ENCODE measurements at regions not wholly inside any gene's neighbourhood (a gene's known extent, or its start where the extent isn't known, plus 50 kb on each side); places are given as distances from the start of the nearest gene placed in this dataset.

DNA sequence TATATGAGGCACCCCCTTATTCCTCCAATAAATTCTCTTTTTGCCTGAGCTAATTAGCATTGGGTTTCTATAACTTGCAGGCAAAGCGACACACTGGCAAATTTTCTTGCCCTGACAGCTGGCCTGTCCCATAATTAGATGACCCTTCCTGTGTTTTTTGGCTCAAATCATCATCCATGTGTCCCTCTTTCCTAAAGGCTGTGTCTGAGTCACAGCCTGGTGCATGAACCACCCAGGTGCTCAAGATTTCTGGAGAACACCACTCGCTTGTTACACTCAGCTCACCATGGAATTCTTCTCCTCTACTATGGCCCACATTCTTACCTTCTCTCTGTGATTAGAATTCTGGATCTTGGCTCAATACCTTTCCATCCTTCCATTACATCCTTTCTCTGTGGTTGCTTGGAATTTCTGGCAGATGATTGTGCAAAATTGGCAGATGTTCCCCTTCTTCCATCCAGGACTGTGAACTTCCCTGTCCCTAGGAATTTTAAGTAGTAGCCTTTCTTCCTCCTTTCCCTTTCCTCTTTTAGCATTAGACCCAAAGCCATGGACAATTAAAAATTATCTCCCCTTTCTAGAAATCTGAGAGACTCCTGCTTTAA, 116.0 kb upstream of the ANKRD1 start:
- no peak for DNase-seq (ENCODE audit: low read depth in 2 of 2)

GRCh38 chr10:91038971-91039370, 118.1 kb upstream of the ANKRD1 start:
- no peak for DNase-seq (ENCODE audit: low read depth in 2 of 2)

GRCh38 chr10:91040343-91040742, 119.5 kb upstream of the ANKRD1 start:
- DNase-seq (ENCODE audit: low read depth in 2 of 2), result no peak

- no peak for DNase-seq (ENCODE audit: low read depth in 2 of 2)
Measured at GRCh38 chr10:91042069-91042468, 121.2 kb upstream of the ANKRD1 start.

GRCh38 chr10:91043173-91043910, 122.5 kb upstream of the ANKRD1 start:
- no peak for DNase-seq (ENCODE audit: low read depth in 2 of 2)

- no peak for DNase-seq (ENCODE audit: low read depth in 2 of 2)
Measured at GRCh38 chr10:91046869-91047268, 126.0 kb upstream of the ANKRD1 start.

DNA sequence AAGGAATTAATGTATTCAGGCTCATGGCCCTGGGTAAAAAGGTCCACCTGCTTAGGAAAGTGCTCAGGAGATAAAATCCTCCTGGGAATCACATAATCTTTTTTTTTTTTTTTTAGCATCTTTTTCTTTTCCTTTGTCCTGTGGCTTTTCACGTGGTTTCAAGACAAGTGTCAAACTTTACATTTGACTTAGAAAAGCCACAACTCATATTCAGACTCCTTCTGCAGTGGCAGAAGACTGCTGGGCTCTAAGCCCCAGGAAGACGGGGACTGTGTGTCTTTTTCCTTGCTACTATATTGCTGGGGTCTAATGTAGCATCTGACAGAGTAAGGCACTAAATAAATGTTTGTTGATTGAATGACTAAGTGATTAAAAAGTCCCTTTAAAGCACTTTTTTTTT, 127.5 kb upstream of the ANKRD1 start:
- no peak for DNase-seq (ENCODE audit: low read depth in 2 of 2)

GRCh38 chr10:91049296-91049987, 128.6 kb upstream of the ANKRD1 start:
- no peak for DNase-seq (ENCODE audit: low read depth in 2 of 2)

DNA sequence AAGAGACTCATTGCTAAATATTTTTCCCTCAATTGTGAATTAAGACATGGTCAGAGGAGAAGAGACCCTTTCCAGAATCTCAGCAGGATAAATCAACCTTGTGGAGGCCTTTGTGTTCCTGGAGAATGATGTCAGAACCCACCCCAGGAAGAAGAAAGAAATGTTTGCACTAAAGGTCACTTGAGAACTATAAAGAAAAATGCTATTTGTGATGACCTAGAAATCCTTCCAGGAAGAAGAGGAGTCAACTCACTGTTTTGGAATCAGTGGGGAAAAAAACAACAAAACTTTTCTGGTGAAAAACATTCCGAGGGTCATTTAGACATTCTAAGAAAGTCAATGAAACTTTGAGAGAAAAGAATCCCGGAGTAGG, 129.1 kb upstream of the ANKRD1 start:
- no peak for DNase-seq (ENCODE audit: low read depth in 2 of 2)

DNA sequence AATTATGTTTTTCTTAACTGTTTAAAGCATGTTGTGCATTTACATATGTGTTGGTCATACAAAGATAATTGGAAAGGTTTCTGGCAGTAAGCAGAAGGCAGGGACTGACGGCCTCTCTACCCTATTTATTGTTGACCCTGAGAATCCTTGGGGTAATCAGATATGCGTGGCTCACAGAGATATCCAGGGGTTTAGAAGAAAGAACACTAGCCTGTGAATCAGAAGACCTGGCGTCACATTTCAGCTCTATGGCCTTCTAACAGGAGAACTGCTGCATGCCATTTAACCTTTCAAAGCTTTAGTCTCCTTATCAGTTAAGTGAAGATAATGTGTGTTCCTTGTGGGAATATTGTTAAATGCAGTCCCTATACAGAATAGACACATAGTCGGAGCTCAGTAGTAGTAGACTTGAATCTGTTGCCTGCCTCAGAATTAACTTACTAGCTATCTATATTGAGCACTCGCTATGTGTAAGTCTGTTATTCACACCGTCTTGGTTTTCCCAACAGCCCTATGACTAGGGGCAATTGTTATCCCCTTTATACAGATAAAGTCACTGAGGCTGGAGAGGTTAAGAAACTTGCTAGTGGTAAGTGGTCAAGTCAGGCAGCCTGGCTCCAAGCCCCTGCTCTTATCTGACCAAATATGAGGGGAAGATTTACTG, 129.6 kb upstream of the ANKRD1 start:
- no peak for DNase-seq (ENCODE audit: low read depth in 2 of 2)

GRCh38 chr10:91051829-91052228, 130.9 kb upstream of the ANKRD1 start:
- no peak for DNase-seq (ENCODE audit: low read depth in 2 of 2)

- no peak for DNase-seq (ENCODE audit: low read depth in 2 of 2)
Measured at GRCh38 chr10:91054325-91054724, 133.4 kb upstream of the ANKRD1 start.

- no peak for DNase-seq (ENCODE audit: low read depth in 2 of 2)
Measured at GRCh38 chr10:91061187-91061586, 140.3 kb upstream of the ANKRD1 start.

DNA sequence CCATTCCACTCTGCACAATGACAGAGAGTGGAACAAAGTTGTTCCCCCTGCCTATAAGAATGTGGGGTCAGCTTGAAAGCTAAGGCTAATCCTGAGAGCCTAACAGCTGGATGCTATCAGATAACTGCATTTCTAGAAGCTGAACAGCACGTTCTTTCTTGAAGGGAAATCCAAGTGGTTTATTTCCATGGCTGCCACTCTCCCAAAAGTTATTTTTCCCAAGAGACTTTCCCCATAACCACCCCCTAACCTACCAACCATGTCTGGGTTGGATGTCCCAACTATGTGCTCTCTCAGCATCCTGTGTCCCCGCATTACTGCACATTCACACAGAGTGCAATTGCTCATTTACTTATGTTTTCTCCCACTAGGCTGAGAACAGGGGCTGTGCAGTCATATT, 140.7 kb upstream of the ANKRD1 start:
- DNase-seq (ENCODE audit: low read depth in 2 of 2), result no peak

DNA sequence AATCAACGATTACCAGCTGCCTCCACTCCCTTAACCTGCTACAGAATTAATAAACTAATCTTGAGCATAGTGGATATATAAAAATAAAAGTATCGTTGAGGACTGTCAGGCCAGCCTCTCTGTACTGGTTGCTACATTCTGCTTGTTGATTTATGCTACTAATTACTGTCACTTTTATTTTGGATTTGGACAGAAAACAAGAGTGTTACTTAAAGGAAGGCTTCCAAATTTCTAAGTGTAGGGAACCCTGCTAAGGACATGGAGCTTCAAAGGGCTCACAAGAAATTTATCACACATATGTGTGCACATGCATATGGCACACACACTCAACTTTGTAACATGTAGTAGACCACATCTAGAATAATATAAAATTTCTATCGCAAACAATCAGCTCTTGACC, 141.2 kb upstream of the ANKRD1 start:
- DNase-seq (ENCODE audit: low read depth in 2 of 2), result no peak

- no peak for DNase-seq (ENCODE audit: low read depth in 2 of 2)
Measured at GRCh38 chr10:91071786-91072185, 148.7 kb upstream of the PCGF5 start.

DNA sequence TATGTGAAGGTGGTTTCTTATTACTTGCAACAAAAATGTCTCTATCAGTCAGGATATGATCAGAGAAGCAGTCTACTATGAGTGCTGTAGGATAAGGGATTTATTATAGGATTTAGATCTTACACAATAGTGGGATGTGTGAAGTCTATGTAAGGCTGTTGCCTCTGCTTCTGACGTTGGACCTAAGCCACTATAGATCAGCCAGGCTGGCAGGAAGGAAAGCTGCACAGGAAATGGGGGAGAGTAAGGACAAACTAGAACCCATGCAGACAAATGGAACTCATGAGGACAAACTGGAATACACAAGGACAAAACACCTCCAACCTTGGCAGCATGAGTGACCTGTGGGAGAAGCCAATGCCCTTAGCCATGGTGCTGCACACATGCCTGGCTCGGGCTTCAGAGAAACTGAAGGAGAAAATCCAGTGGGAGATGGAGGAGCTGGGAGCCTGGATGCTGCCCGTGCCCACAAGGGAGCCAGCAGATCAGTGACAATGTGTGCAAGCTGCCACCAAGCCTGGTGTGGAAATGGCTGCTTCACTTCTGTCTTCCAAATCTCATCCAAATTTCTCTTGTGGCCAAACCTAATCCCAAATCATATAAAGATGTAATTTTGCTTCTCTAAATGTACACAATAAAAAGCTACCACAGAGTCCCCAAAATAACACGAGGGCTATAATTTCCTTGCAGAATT, 147.0 kb upstream of the PCGF5 start:
- no peak for DNase-seq (ENCODE audit: low read depth in 2 of 2)

- DNase-seq (ENCODE audit: low read depth in 2 of 2), result no peak
Measured at GRCh38 chr10:91076991-91077548, 143.4 kb upstream of the PCGF5 start.

DNA sequence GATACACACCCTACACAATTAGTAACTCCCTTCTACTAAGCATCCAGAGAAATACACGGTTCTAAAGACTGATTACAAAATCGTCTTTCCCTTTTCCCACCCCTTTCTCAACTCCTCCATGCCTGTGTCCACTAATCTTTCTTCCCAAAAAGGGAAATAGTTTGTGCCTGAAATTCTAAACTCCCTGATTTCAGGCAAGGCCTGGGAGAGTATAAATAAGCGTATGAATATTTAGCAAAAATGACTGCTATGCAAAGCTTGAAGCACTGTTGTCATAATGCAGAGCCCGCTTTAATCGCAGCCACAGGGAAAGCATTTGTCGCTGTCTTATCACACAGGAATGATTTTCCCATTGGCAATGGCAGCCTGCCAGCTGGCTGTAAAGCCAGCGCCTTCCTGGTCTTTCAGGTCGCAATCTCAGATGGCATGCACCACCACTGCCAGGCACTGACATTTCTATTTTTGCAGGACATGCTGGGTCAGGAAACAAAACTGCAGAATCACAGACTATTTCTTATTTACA, 142.9 kb upstream of the PCGF5 start:
- DNase-seq (ENCODE audit: low read depth in 2 of 2), result no peak

DNA sequence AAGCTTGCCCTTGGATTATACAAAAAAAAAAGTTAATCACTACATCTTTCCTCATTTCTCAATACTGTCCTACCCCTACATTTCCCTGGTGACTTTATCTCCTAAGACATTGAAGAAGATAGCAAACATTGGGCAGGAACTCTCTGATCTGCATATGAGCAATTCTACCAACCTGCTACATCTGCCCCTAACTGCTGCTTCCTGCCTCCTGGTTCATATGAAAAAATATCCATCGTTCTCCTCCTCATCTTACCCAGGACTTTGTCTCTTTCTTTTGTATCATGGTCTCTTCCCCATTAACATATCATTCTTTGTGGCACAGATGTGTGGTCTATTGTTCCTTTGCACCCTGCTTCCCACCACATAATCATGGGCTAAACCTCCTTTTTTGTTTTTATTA, 139.7 kb upstream of the PCGF5 start:
- no peak for DNase-seq (ENCODE audit: low read depth in 2 of 2)

DNA sequence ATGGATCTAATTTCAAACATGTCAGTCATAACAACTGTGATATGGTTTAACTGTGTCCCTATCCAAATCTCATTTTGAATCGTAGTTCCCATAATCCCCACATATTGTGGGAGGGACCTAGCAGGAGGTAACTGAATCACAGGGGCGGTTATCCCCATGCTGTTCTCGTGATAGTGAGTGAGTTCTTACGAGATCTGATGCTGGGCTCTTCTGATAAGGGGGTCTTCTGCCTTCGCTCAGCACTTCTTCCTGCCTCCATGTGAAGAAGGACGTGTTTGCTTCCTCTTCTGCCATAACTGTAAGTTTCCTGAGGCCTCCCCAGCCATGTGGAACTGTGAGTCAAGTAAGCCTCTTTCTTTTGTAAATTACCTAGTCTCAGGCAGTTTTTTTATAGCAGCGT, 138.0 kb upstream of the PCGF5 start:
- DNase-seq (ENCODE audit: low read depth in 2 of 2), result no peak

Data from stimulated activated CD8-positive, alpha-beta memory T cell treated with anti-CD3 and anti-CD28 coated beads, Interleukin-2, amount 100 ng/mL, for 1 hour (primary cell).